ENCODE measurements at regions not wholly inside any gene's neighbourhood (a gene's known extent, or its start where the extent isn't known, plus 50 kb on each side); places are given as distances from the start of the nearest gene placed in this dataset.

DNA sequence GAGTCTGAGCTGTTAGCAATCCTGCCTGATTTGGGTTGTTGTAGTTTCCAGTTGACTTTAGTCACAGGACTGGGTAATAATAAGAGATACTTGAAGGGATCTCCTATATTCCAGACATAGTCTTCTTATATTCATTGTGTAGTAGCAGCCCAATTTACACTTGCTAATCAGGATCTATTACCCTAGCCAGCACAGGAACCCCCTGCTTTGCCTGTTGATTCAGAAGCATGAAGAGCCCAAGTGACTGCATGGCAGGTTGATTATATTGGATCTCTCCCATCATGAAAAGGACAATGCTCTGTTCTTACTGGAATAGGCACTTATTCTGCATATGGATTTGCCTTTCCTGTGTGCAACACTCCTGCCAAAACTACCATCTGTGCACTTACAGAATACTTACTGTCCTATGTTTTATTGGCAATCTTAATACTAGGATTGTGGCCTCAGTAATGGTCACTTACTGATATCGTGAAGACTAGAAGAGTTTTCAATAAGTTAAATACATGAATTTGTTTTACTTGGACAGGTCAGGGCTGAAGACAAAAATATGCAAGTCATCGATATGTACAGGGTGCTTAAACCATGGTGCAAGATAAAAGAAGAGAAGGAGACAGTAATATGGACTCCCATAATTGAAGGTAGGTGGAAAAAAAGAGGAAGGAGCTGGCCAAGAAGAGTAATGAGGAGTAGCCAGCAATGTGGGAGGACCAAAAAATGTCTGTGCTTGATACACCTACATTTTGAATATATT, 304.1 kb downstream of the MCTP2 start:
- DNase-seq (ENCODE audit: low spot score): no peak

DNA sequence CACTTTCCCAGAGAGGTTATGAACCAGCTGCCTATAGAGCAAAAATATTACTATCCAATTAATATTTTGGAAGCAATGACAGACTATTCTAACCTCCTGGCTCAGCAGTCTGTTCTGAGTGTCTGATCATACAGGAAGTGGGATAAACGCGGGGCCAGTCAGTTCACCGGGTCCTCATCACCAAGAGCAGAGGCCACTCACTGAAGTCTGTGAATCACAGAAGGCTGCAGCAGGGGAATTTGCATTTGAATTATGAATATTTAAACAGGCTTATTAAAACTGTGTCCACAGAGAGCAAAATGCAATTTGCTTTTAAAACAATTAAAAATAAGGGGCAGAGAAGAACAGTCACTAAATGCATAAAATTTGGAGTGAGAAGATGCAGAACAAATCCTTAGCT, 305.2 kb downstream of the MCTP2 start:
- DNase-seq (ENCODE audit: low spot score): no peak

DNA sequence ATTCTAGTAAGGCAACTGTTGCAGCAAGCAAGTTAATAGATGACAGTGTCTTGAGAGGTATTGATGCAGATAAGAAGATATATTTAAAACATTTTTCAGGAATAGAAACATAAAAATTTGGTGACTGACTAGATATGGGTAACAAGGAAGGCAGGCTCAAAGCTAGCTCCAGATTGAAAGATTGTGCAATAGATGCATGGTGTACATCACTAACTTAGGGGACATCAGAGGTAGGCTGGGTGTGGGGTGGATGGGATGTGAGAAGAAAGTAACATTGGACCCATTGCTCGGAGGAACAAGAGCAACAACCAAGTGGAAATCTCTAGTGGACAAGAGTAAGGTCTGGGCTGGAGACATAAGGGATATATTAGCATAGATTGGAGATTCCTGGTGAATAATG, 306.9 kb downstream of the MCTP2 start:
- DNase-seq (ENCODE audit: low spot score): no peak

DNA sequence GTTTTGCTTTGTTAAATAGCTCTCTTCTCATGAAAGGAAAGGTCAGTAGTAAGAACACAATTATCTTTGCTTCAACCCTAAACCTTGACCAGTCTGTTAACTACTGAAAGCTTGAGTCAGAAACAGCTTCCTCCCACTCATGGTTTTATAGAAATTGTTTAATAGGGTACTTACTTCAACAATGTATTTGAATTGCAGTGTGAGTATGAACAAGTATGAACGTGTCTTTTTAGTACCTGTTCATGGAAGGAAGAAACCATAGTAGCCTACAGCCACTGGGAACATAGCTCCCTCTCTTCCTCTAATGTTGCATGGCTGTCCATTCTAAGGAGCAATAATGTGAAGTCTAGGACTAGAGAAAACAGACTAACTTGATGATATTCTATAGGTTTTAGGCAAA, 311.0 kb downstream of the MCTP2 start:
- DNase-seq (ENCODE audit: low spot score): no peak

DNA sequence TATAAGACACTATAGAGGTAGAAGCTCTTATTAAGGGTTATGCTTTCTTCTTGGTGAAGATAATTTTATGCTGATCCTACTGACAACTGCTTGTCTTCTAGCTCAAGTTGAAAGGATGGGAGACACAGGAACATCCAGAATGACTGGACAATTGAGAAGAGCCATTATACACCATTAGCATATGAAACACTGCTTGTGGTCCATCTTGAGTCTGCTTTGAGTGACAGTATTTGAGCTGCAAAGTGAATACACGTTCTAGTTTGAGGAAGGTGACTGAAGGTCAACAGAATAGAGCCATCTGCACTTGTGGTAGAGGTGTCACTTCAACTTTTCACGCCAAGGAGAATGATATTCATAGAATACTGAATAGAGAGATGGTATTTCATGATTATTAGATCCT, 315.4 kb downstream of the MCTP2 start:
- no peak for DNase-seq (ENCODE audit: low spot score)

DNA sequence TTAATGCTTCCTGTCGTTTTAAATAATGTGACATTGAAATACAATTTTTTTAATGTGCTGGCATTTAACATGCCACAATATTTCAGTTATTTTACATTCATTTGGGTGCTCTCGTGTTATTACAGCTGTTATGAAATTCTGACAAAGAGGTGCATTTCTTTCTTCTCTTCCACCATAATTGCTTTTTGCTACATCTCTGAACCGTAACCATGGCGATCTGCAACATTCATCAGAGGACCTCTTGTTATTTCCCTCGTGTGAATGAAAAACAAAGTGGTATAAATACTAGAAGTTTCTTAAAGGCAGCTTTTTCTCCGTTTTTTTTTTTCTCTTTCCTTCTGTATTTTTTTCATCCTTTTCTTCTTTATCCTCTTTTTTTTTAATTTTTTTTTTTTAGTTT, 316.4 kb downstream of the MCTP2 start:
- no peak for DNase-seq (ENCODE audit: low spot score)

DNA sequence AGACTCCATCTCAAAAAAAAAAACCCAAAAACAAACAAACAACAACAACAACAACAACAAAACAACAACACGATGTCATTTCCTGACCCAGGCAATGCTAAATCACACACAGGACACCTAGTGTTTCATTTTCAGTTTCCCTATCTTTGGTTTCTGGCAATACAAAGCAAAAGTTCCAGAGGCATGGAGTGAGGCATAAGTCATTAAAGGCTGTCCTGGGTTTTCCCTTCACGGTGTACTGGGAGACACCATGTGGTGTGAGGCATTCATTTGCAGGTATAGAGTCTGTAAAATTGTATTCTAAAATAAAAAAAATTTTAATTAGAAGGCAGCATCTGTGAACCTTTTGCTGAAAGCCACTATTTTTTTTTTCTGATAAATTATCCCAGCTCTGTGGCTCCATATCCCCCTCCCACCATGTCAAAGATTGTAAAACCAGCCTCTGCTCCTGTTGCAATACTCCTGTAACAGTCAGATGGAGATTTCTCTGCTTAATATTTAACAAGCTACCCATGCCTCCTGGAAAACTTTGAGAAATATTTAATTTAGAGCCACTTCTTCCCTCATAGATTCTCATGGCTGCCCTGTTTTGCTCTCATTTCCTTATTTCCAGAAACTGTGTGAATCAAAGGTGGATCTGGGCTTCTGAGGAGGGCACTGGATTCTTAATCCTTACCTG, 324.6 kb downstream of the MCTP2 start:
- no peak for DNase-seq (ENCODE audit: low spot score)

DNA sequence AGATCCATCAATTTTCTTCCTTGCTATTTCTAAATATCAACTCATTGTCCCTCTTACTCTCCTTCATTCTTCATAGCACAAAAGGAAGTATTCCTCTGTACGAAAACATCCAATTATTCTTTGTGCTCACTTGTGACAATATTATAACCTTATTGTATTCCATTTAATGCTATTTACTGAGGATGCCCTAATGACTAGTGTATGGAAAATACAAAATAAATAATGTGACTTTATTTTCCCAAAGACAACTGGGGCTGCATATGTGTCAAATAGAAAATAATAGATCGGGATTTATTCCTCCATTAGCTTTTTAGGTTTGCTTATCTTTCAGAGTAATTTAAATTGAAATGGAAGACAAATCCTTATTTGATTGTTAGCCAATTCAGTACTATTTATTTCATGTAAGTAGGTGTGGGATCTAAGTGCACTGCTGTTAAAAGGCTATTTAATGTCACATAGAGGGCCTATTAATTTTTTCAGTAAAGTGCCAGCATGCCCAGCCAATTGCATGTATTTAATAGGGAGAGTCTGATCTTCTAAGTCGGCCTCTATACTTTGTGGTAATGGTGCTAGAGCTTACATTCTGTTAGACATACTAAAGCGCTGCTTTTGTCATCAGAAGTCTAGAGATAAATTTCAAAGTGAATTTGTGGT, 329.8 kb downstream of the MCTP2 start:
- no peak for DNase-seq (ENCODE audit: low spot score)

DNA sequence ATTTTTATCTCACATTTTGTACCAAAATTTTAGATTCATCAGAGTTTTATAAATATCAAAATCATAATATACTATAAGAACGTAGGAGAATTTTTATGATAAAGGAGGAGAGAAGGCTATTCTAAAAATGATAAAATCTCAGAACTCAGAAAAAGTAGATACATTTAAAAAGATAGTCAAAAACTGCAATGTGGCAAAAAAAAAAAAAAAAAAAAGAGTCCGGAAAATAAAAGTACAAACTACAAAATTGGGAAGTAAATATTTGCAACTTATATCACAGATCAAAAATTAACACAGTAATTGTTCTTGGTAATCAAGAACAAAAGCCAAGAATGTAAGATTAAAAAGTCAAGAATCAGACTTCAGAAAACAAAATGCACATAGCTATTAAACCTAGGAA, 332.1 kb downstream of the MCTP2 start:
- no peak for DNase-seq (ENCODE audit: low spot score)

DNA sequence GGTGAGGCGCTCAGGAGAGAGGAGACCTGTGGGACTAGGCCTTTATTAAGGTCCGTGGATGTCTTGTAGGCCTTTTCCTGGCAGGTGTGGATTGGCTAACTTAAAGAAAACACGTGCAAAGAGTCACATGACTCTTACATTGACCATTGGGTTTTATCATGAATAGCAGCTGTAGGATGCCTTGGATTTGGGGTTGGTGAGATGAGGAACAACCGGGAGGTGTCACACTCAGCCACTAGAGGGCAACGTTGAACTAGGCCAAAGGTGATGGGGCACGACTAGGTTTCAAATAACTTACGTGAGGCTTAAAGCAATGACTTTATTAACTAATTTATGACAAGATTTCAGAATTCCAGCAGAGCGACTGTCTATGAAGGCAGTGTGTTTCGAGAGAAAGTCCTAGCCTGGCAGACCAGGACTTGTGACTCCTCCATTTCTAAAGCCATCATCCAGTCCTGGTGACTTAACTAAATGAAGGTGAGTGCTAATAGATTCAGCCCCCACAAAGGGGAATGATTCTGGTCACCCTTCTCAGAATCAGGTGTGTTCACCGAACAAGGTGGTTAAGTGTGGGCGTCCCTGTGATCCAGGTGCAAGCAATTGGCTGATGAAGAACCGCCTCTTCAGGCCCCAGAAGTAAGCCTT, 345.6 kb downstream of the MCTP2 start:
- DNase-seq (ENCODE audit: low spot score): no peak

DNA sequence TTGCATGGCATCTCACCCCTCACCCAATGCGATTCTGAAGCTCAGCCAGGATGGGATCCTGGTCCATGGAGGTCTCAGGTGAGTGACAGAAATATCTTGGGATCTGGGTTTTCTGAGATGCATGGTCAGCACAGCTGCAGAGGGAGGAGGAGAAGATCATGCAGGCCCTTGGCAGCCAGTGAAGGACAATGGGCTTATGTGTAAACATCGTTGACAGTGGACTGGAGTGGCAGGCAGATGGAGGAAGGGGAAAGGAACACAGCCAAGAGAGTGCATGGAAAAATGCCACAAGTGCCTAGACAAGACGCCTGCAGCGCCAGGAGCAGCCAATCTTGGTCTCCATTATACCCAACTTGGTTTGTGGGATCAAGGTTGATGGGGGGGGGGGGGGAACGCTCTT, 347.9 kb downstream of the MCTP2 start:
- no peak for DNase-seq (ENCODE audit: low spot score)

DNA sequence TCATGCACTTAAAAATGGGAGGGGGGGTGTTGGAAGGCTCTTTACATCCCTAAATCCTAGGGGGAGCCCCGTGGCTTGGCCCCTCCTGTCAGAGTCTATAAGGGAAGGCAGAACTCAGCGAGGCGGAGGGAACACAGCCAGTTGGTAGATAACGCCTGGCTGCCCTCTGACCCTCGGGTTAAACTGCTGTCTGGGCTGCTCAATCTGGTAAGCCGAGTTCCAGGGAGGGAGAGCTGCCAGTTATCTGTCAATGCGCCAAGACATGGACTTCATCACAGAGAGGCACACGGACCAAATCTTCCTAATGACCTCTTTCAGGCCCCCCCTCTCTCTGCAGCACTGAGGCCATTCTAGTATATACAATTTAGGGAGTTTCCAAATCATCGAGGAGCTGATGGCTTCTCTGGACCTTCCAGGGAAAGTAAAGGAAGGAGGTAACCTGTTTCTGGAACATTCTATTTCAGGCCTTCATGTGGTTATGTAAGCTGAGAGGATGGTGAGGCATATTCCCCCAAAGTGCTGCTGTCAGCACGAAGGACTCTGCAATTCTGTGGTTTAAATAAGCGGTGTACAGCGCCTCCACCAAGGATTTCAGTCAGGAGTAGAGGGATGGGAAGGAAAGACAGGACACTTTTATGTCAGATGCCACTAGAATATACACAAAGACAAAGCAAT, 349.0 kb downstream of the MCTP2 start:
- DNase-seq (ENCODE audit: low spot score): no peak

DNA sequence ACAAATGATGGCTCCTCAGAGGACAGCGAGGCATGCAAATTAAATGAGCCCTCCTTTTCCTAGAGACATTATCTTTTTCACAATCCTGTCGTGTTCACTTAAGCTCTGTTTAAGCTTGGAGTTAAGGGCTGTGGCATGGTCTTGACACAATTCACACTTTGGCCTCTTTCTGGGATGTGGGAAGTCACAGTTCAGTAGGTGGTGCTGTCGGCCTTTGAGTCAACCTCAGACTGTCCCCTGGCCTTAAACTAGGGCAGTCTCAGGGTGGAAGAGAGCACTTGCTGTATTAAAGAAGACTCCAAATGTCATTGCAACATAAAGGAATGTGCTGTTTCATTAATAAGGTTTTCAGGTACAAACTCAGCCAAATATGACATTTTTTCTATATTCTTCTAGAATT, 351.0 kb downstream of the MCTP2 start:
- DNase-seq (ENCODE audit: low spot score): no peak

DNA sequence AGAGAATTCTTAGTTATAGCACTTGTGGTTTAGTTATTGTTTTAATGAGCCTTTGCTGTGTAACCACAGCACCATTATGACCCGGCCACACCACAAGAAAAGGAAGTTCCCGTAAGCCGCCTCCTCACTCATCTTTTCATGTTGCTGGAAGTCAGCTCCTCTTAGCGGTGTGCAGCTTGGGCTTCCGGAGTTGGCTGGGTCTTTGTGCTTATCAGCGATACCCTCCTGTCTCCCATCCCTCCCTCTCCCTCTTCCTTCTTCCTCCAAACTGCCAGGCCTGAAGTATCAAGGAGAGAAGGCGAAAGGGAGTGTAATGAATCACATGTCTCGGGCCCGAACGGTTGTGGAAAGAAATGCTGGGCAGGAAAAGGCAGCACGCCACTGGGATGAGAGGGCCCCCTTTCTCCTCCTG, 353.5 kb downstream of the MCTP2 start:
- no peak for DNase-seq (ENCODE audit: low spot score)

DNA sequence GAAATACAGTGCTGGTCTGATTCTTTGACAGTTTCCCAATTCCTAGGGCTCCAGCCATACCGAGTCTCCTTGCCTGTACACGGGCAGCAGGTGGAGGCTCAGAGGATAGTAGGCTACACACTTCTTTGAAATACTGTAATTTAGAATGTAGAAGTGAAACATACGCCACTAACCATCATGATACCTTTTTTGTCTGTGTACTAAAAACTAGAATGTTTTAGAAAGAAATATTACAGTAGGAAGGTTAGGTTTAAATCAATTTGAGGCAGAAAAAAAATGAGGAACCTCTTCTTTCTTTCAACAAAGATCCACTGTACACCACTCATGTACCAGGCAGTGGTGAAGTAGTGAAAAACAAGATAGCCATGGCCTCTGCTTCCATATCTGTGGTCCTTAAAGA, 354.7 kb downstream of the MCTP2 start:
- no peak for DNase-seq (ENCODE audit: low spot score)

DNA sequence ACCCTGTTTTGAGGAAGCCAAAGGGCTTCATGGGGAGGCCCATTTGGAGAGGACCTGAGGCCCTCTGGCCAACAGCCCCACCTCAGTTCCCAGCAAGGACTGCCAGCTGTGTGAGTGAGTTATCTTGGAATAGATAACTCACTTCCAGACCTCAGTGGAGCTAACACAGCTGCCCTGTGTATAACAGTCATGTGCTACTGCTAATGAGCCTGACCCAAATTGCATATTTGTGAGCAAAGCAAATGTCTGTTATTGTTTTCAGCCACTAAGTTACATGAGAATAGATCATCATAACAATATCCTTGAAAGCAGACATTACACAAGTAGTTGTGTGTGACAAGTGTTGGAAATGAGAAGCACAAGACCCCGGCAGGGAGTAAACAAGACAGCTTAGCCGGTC, 355.8 kb downstream of the MCTP2 start:
- DNase-seq (ENCODE audit: low spot score): no peak

DNA sequence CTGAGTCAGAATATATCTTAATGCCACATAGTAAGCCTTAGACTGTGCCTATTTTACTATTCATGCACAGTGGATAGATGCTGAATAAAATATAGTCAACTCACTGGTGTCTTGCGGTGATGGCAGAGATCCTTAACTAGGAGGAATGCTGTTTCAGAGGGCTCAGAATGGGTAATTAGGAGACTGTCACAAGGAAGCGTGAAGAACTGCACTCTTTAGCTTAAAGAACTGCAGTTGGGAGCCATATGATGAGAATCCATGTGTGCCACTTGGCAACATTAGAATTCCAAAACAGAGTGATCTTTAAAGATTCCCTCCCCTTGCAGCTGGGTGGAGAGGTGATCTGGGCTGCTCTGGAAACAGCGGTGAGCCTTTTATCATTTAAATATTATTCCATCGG, 357.6 kb downstream of the MCTP2 start:
- no peak for DNase-seq (ENCODE audit: low spot score)

DNA sequence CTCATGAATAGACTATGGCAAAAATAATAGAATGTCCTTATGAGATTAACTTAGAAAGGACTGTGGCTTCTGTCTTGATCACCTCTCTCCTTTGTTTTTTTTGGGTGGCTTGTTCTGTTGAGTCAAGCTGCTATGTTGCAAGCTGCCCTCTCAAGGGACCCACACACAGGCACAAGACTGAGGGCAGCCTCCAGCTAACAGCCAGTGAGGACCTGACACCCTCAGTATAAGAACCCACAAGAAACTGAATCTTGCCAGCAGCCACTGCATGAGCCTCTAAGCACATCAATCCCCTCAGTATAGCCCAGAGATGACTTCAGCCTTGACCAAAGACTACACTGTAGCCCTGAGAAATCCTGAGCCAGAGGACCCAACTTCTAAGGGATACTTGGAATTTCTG, 361.1 kb downstream of the MCTP2 start:
- DNase-seq (ENCODE audit: low spot score): no peak

DNA sequence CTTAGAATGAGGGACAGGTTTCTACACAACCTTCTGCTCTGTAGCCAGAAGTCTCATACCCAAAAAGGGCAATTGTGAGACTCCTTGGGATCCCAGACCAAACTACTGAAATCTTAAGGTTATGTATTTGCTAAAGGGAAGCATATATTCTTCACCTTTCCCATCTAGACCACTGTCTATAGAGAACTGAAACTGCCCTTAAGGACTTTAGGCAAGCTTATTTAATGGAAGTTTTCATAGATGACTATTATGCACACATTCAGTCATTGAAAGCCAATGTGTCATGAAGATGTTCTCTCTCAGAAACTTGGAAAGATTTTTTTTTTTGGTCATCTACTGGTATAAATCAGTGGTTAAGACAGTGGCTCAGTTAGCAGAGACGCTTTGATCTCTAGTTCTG, 365.3 kb downstream of the MCTP2 start:
- no peak for DNase-seq (ENCODE audit: low spot score)

DNA sequence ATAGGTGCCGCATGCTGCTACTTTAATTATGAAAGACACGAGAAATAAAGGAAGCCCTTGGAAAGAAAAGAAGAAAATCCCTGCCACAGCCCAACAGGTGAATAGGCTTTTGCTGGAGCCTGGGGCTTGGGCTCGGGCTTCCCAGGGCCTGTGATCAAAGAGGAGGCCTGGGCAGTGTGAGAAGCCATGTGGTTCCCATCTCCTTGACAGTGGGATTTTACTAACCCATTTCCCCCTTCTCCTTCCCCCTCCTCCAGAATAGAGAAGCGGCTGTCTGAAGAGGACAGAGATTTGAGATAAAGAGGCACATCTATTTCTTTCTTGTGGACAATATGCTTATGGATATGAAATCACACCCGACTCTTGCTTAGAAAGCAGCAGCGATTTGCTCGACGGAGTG, 369.1 kb downstream of the MCTP2 start:
- no peak for DNase-seq (ENCODE audit: low spot score)

DNA sequence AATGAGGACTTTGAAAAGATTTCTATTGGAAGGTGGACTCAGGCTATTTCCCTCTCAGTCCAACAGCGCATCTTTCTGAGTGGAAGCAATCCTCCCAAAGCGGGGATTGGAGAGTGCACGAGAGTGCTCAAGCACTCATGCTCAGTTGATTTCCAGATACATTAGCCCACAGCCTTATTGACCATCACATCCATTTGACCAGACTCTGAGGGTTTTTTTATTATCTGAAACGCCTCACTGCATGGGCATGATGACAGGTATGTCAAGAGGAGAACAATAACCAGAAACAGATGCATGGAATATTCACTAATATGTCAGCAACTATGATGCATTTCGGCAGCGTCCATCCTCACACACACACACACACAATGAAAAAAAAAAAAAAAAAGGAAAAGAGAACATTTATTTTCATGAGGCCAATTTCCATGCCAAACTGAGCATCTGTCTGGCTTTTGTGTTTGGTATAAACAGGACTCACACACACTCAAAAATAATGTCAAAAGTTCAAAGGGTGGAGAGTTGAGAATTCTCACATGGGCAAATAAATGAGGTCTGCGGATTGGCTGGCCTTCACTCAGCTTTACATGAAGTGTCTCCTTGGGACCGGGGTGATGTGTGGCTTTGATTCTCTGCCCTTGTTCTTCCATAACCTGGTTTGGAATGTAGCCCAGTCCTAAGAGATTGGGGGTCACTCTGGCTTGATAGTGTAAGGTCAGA, 371.6 kb downstream of the MCTP2 start:
- no peak for DNase-seq (ENCODE audit: low spot score)

DNA sequence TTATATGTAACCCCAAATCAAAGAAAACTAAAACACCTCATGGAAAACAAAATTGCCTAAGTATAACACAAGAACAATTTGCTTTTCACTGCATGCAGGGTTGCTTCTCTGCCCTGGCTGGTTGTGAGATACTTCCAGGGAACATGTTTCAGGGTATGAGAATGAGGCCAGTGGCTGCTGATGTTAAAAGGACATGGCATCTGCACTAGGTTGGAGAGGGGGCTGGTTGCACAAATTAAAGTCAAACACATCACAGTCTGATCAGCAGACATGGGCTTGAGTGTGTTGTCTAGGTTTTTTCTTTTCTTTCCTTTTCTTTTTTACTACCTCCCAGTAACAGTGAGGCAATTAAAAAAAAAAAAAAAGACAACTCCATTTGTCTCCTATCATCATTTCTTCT, 374.9 kb downstream of the MCTP2 start:
- no peak for DNase-seq (ENCODE audit: low spot score)
